ENCODE measurements at regions not wholly inside any gene's neighbourhood (a gene's known extent, or its start where the extent isn't known, plus 50 kb on each side); places are given as distances from the start of the nearest gene placed in this dataset.

- Histone ChIP-seq H3K27ac (no peak overlapping the region), H3K4me1 (ENCODE audit: insufficient read depth) (no peaks in the 10 kb centered on the region), H3K27me3 (no peaks in the 10 kb centered on the region), H3K36me3 (no peaks in the 10 kb centered on the region), H3K9me3 (no peaks in the 10 kb centered on the region), H3K4me3 (no peak overlapping the region)
- no peak for DNase-seq
- TF ChIP-seq EP300 (IDR thresholded peaks at IDR 0.05), result no peak
- WGBS, 3 donors, result 85 to 89% (median 88%) methylated on average over 5 of the region's 5 CpGs
- intact Hi-C loops (cut with DNase I), result no loop called here
Measured at GRCh38 chr10:130580975-130581374, 444.8 kb downstream of the GLRX3 start.

GRCh38 chr10:130587718-130588117 lies 451.5 kb downstream of the GLRX3 start:
- Histone ChIP-seq H3K36me3 (no peaks in the 10 kb centered on the region), H3K4me3 (no peak overlapping the region), H3K9me3 (no peaks in the 10 kb centered on the region), H3K4me1 (ENCODE audit: insufficient read depth) (no peaks in the 10 kb centered on the region), H3K27me3 (no peaks in the 10 kb centered on the region), H3K27ac (no peak overlapping the region)
- TF ChIP-seq CTCF (IDR thresholded peaks at IDR 0.05) (no peak), POLR2A (IDR thresholded peaks at IDR 0.05) (no peak), EP300 (IDR thresholded peaks at IDR 0.05) (no peak)
- DNase-seq, result no peak
- WGBS, 3 donors, result 79 to 84% (median 81%) methylated on average over 4 of the region's 4 CpGs
- intact Hi-C loops (cut with DNase I), result loop anchor here in 1 of 4 donors (2.0 kb wide), 1 partner anchor 13 kb away; no protein-coding TSS in a partner anchor

DNA sequence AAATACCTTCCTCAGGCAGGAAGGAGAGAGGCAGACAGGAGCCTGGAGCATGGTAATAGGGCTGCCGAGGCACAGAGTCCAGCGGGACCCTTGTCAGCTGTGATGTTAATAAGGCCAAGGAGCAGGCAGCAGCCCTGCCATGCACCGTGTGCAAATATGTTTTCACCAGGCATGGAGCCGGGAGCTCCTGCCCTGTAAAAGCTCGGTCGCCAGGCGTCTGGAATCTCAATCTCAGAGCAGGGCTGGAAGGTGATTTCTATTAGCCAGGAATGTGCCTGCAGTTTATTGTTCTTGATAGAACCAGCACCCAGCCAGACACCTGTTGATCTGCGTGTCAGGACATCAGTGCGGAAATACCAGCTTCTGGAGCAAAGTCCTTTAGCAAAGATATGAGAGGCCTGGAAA lies 469.8 kb downstream of the GLRX3 start:
- H3K27ac ChIP-seq, result no peak overlapping the region
- 15 to 17% (median 16%) methylated on average over 9 of the region's 9 CpGs for WGBS, 3 donors
- DNase-seq, result no peak
- H3K27me3 ChIP-seq, result no peaks in the 10 kb centered on the region
- H3K36me3 ChIP-seq, result no peaks in the 10 kb centered on the region
- H3K9me3 ChIP-seq, result no peaks in the 10 kb centered on the region
- intact Hi-C loops (cut with DNase I), result no loop called here
- H3K4me3 ChIP-seq, result no peak overlapping the region
- H3K4me1 ChIP-seq (ENCODE audit: insufficient read depth), result no peaks in the 10 kb centered on the region
- TF ChIP-seq POLR2A (IDR thresholded peaks at IDR 0.05), result no peak
- no peak for TF ChIP-seq EP300 (IDR thresholded peaks at IDR 0.05)
- TF ChIP-seq CTCF (IDR thresholded peaks at IDR 0.05), result no peak

GRCh38 chr10:130607366-130607765 lies 471.2 kb downstream of the GLRX3 start:
- intact Hi-C loops (cut with DNase I), result no loop called here
- no peak overlapping the region for H3K4me3 ChIP-seq
- TF ChIP-seq EP300 (IDR thresholded peaks at IDR 0.05) (no peak), POLR2A (IDR thresholded peaks at IDR 0.05) (no peak), CTCF (IDR thresholded peaks at IDR 0.05) (no peak)
- no peaks in the 10 kb centered on the region for H3K36me3 ChIP-seq
- H3K27ac ChIP-seq, result no peak overlapping the region
- DNase-seq, result no peak
- no peaks in the 10 kb centered on the region for H3K9me3 ChIP-seq
- no peaks in the 10 kb centered on the region for H3K27me3 ChIP-seq
- no peaks in the 10 kb centered on the region for H3K4me1 ChIP-seq (ENCODE audit: insufficient read depth)
- 77 to 80% (median 78%) methylated on average over 9 of the region's 9 CpGs for WGBS, 3 donors

GRCh38 chr10:130611239-130611638 lies 475.0 kb downstream of the GLRX3 start:
- 85 to 94% (median 88%) methylated on average over 5 of the region's 5 CpGs for WGBS, 3 donors
- no peaks in the 10 kb centered on the region for H3K36me3 ChIP-seq
- no peaks in the 10 kb centered on the region for H3K9me3 ChIP-seq
- H3K4me1 ChIP-seq (ENCODE audit: insufficient read depth), result no peaks in the 10 kb centered on the region
- no peak for DNase-seq
- TF ChIP-seq POLR2A (IDR thresholded peaks at IDR 0.05) (no peak), EP300 (IDR thresholded peaks at IDR 0.05) (no peak), CTCF (IDR thresholded peaks at IDR 0.05) (no peak)
- no peak overlapping the region for H3K27ac ChIP-seq
- H3K4me3 ChIP-seq, result no peak overlapping the region
- intact Hi-C loops (cut with DNase I), result no loop called here
- no peaks in the 10 kb centered on the region for H3K27me3 ChIP-seq

Measured in ovary (tissue), 7 donors.